ENCODE measurements at regions not wholly inside any gene's neighbourhood (a gene's known extent, or its start where the extent isn't known, plus 50 kb on each side); places are given as distances from the start of the nearest gene placed in this dataset.

DNA sequence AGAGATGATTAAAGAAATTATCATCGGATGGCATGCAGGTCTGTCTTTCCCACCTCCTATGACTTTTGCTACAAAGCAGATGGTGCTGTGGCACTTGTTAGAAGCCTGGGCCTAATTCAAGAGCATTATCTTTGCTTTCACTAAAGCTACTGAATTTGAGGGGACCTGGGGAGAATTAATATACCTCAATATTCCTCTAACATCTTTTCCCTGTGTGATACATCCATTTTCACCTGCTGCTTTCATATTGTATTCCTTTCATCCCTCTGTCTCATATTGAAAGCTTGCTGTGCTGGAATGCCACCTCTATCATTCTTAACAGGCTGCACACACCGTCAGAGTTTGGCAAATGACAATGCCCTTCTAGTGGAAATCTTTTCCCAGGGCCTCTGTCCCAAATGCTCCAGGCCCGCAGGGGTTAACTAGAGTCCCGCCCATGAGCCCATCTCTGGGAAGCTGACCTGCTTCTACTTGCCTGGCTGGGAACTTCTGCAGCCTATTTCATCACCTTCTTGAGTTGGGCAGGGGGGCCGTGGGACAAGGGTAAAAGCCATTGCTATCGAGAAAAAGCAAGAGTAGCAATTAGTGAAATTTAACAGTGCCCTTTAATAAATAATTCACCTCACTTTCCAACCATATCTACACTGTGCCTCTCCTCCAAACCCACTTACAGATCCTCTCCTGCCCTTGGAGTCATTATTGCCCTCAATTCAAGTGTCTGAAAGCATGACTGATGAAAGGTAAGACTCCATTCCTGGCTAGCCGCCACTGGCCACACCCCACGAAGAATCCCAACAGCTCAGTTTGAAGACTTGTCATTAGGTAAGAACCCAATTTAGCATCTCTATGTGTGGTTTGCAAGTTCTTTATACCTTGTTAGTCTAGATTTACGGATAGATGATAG lies 126.7 kb upstream of the BTG1 start:
- Histone ChIP-seq H3K36me3 (replicated peaks in 1 of 2; ENCODE audit: control insufficient read depth in 1 of 2, insufficient read depth in 2 of 2, low read length in 1 of 2) (no peaks in the 10 kb centered on the region), H3K79me2 (ENCODE audit: insufficient read depth) (no peaks in the 10 kb centered on the region), H3K9me3 (no peaks in the 10 kb centered on the region), H2AFZ (ENCODE audit: low read depth) (no peak overlapping the region), H3K4me1 (ENCODE audit: control insufficient read depth in 1 of 2, insufficient read depth in 2 of 2, low read depth in 1 of 2, low read length in 1 of 2) (no peaks in the 10 kb centered on the region), H3K4me2 (no peak overlapping the region), H3K9ac (no peak overlapping the region), H3K4me3 (ENCODE audit: low read depth in 2 of 2, low read length in 1 of 2) (no peak overlapping the region), H3K27ac (ENCODE audit: low read depth in 2 of 2, low read length in 1 of 2) (no peak overlapping the region), H3F3A (replicated peaks; ENCODE audit: insufficient read depth) (no peaks in the 10 kb centered on the region), H3K27me3 (ENCODE audit: insufficient read depth) (no peaks in the 10 kb centered on the region), H3K9me2 (no peaks in the 10 kb centered on the region), H4K20me1 (ENCODE audit: insufficient read depth) (no peaks in the 10 kb centered on the region)
- 65% methylated on average over 9 of the region's 9 CpGs for WGBS (ENCODE audit: low lambda C conversion rate)
- DNase-seq, result no peak
- TF ChIP-seq YY1 (IDR thresholded peaks at IDR 0.05; ENCODE audit: low read depth), result no peak
- TF ChIP-seq, protein P1, sequence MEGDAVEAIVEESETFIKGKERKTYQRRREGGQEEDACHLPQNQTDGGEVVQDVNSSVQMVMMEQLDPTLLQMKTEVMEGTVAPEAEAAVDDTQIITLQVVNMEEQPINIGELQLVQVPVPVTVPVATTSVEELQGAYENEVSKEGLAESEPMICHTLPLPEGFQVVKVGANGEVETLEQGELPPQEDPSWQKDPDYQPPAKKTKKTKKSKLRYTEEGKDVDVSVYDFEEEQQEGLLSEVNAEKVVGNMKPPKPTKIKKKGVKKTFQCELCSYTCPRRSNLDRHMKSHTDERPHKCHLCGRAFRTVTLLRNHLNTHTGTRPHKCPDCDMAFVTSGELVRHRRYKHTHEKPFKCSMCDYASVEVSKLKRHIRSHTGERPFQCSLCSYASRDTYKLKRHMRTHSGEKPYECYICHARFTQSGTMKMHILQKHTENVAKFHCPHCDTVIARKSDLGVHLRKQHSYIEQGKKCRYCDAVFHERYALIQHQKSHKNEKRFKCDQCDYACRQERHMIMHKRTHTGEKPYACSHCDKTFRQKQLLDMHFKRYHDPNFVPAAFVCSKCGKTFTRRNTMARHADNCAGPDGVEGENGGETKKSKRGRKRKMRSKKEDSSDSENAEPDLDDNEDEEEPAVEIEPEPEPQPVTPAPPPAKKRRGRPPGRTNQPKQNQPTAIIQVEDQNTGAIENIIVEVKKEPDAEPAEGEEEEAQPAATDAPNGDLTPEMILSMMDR (IDR thresholded peaks at IDR 0.05), result no peak
- TF ChIP-seq FOXJ3 (CRISPR knock-in tag; IDR thresholded peaks at IDR 0.05), result no peak
- TF ChIP-seq GABPA (IDR thresholded peaks at IDR 0.05; ENCODE audit: low read depth), result no peak
- no peak for TF ChIP-seq RXRA (IDR thresholded peaks at IDR 0.05; ENCODE audit: borderline replicate concordance, low read depth)
- no peak for TF ChIP-seq RCOR1 (IDR thresholded peaks at IDR 0.05; ENCODE audit: low read length)
- TF ChIP-seq, protein P2, sequence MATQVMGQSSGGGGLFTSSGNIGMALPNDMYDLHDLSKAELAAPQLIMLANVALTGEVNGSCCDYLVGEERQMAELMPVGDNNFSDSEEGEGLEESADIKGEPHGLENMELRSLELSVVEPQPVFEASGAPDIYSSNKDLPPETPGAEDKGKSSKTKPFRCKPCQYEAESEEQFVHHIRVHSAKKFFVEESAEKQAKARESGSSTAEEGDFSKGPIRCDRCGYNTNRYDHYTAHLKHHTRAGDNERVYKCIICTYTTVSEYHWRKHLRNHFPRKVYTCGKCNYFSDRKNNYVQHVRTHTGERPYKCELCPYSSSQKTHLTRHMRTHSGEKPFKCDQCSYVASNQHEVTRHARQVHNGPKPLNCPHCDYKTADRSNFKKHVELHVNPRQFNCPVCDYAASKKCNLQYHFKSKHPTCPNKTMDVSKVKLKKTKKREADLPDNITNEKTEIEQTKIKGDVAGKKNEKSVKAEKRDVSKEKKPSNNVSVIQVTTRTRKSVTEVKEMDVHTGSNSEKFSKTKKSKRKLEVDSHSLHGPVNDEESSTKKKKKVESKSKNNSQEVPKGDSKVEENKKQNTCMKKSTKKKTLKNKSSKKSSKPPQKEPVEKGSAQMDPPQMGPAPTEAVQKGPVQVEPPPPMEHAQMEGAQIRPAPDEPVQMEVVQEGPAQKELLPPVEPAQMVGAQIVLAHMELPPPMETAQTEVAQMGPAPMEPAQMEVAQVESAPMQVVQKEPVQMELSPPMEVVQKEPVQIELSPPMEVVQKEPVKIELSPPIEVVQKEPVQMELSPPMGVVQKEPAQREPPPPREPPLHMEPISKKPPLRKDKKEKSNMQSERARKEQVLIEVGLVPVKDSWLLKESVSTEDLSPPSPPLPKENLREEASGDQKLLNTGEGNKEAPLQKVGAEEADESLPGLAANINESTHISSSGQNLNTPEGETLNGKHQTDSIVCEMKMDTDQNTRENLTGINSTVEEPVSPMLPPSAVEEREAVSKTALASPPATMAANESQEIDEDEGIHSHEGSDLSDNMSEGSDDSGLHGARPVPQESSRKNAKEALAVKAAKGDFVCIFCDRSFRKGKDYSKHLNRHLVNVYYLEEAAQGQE (IDR thresholded peaks at IDR 0.05; ENCODE audit: low read depth, low read length), result no peak
- ChIA-PET POLR2A (no interaction called here), CTCF (no interaction called here)

DNA sequence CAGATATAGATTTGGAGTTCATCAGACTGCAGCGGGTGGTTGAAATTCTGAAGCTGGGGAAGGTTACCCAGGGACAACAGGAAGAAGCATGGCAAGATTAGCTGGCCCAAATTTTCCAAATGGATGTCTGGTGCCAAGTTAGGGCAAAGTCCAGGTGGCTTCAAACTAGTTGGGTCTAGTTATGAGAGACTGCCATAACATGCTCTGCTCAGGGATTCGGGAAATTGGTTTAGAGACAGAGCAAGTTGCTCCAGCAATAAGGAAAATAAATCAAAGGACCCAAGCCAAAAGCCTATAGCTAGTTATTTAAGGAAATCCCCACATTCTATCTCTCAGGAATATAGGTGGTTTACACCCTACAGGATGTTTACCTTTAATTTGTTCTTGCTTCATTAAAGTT lies 125.7 kb upstream of the BTG1 start:
- Histone ChIP-seq H3K4me3 (ENCODE audit: low read depth in 2 of 2, low read length in 1 of 2) (no peak overlapping the region), H3F3A (replicated peaks; ENCODE audit: insufficient read depth) (no peaks in the 10 kb centered on the region), H3K4me2 (no peak overlapping the region), H2AFZ (ENCODE audit: low read depth) (no peak overlapping the region), H3K4me1 (ENCODE audit: control insufficient read depth in 1 of 2, insufficient read depth in 2 of 2, low read depth in 1 of 2, low read length in 1 of 2) (no peaks in the 10 kb centered on the region), H3K79me2 (ENCODE audit: insufficient read depth) (no peaks in the 10 kb centered on the region), H3K9me3 (no peaks in the 10 kb centered on the region), H3K27ac (ENCODE audit: low read depth in 2 of 2, low read length in 1 of 2) (no peak overlapping the region), H4K20me1 (ENCODE audit: insufficient read depth) (no peaks in the 10 kb centered on the region), H3K9ac (no peak overlapping the region), H3K9me2 (no peaks in the 10 kb centered on the region), H3K36me3 (replicated peaks in 1 of 2; ENCODE audit: control insufficient read depth in 1 of 2, insufficient read depth in 2 of 2, low read length in 1 of 2) (no peaks in the 10 kb centered on the region), H3K27me3 (ENCODE audit: insufficient read depth) (no peaks in the 10 kb centered on the region)
- WGBS (ENCODE audit: low lambda C conversion rate), result 52% methylated on average over 2 of the region's 2 CpGs
- TF ChIP-seq, protein P2 (IDR thresholded peaks at IDR 0.05; ENCODE audit: low read depth, low read length), result no peak
- TF ChIP-seq MXI1 (IDR thresholded peaks at IDR 0.05; ENCODE audit: low read depth, low read length) (no peak), FOXJ3 (CRISPR knock-in tag; IDR thresholded peaks at IDR 0.05) (no peak), RAD21 (IDR thresholded peaks at IDR 0.05; ENCODE audit: low read length) (no peak), FOSL2 (IDR thresholded peaks at IDR 0.05; ENCODE audit: borderline replicate concordance, low read depth) (no peak), RXRA (IDR thresholded peaks at IDR 0.05; ENCODE audit: borderline replicate concordance, low read depth) (no peak), NRF1 (IDR thresholded peaks at IDR 0.05; ENCODE audit: low read depth, low read length) (no peak), GABPA (IDR thresholded peaks at IDR 0.05; ENCODE audit: low read depth) (no peak)
- TF ChIP-seq, protein P3, sequence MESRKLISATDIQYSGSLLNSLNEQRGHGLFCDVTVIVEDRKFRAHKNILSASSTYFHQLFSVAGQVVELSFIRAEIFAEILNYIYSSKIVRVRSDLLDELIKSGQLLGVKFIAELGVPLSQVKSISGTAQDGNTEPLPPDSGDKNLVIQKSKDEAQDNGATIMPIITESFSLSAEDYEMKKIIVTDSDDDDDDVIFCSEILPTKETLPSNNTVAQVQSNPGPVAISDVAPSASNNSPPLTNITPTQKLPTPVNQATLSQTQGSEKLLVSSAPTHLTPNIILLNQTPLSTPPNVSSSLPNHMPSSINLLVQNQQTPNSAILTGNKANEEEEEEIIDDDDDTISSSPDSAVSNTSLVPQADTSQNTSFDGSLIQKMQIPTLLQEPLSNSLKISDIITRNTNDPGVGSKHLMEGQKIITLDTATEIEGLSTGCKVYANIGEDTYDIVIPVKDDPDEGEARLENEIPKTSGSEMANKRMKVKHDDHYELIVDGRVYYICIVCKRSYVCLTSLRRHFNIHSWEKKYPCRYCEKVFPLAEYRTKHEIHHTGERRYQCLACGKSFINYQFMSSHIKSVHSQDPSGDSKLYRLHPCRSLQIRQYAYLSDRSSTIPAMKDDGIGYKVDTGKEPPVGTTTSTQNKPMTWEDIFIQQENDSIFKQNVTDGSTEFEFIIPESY (IDR thresholded peaks at IDR 0.05; ENCODE audit: borderline replicate concordance, low read depth), result no peak
- POLR2A ChIA-PET, result no interaction called here
- CTCF ChIA-PET, result no interaction called here
- DNase-seq, result no peak
